ENCODE measurements at regions not wholly inside any gene's neighbourhood (a gene's known extent, or its start where the extent isn't known, plus 50 kb on each side); places are given as distances from the start of the nearest gene placed in this dataset.

GRCh38 chr14:36047912-36048311, 128.6 kb downstream of the PTCSC3 start:
- TF ChIP-seq CTCF (IDR thresholded peaks at IDR 0.05; ENCODE audit: low read depth, low read length) (no peak), EZH2phosphoT487 (IDR thresholded peaks at IDR 0.05; ENCODE audit: low read depth) (no peak)
- Histone ChIP-seq H4K20me1 (ENCODE audit: insufficient read depth, low read length) (no peaks in the 10 kb centered on the region), H3K4me3 (ENCODE audit: low read length) (no peak overlapping the region), H3K9ac (ENCODE audit: low read length) (no peak overlapping the region), H3K9me3 (ENCODE audit: insufficient read depth, low read length) (no peaks in the 10 kb centered on the region), H3K4me2 (ENCODE audit: low read length) (no peak overlapping the region), H3K4me1 (ENCODE audit: low read length) (no peaks in the 10 kb centered on the region), H3K79me2 (ENCODE audit: low read length) (no peaks in the 10 kb centered on the region), H3K27ac (ENCODE audit: low read length) (no peak overlapping the region), H2AFZ (ENCODE audit: low read depth, low read length) (no peak overlapping the region), H3K36me3 (replicated peaks; ENCODE audit: low read depth, low read length) (no peaks in the 10 kb centered on the region), H3K27me3 (ENCODE audit: low read depth, low read length) (peaks cover 3% of the 10 kb centered on the region; the same call in 1 of the 2 replicates)

DNA sequence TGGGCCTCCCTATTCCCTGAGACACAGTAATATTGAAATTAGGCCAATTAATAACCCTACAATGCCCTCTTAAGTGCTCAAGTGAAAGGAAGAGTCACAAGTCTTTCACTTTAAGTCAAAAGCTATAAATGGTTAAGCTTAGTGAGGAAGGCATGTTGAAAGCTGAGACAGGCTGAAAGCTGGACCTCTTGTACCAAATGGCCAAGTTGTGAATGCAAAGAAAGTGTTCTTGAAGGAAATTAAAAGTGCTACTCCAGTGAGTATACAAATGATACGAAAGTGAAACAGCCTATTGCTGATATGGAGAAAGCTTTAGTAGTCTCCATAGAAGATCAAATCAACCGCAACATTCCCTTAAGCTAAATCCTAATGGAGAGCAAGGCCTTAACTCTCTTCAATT, 140.8 kb downstream of the PTCSC3 start:
- Histone ChIP-seq H3K4me1 (ENCODE audit: low read length) (peaks cover 7% of the 10 kb centered on the region), H3K27me3 (ENCODE audit: low read depth, low read length) (no peaks in the 10 kb centered on the region), H3K27ac (ENCODE audit: low read length) (no peak overlapping the region), H3K9ac (ENCODE audit: low read length) (no peak overlapping the region), H3K36me3 (replicated peaks; ENCODE audit: low read depth, low read length) (no peaks in the 10 kb centered on the region), H3K9me3 (ENCODE audit: insufficient read depth, low read length) (no peaks in the 10 kb centered on the region), H2AFZ (ENCODE audit: low read depth, low read length) (no peak overlapping the region; the same call in 1 of the 2 replicates), H3K4me2 (ENCODE audit: low read length) (no peak overlapping the region), H3K4me3 (ENCODE audit: low read length) (no peak overlapping the region), H4K20me1 (ENCODE audit: insufficient read depth, low read length) (no peaks in the 10 kb centered on the region), H3K79me2 (ENCODE audit: low read length) (no peaks in the 10 kb centered on the region)
- no peak for TF ChIP-seq CTCF (IDR thresholded peaks at IDR 0.05; ENCODE audit: low read depth, low read length)
- TF ChIP-seq EZH2phosphoT487 (IDR thresholded peaks at IDR 0.05; ENCODE audit: low read depth): no peak

- no peak for TF ChIP-seq CTCF (IDR thresholded peaks at IDR 0.05; ENCODE audit: low read depth, low read length)
- H3K9me3 ChIP-seq (ENCODE audit: insufficient read depth, low read length): no peaks in the 10 kb centered on the region
- H3K79me2 ChIP-seq (ENCODE audit: low read length): no peaks in the 10 kb centered on the region
- H3K9ac ChIP-seq (ENCODE audit: low read length): no peak overlapping the region
- no peaks in the 10 kb centered on the region for H3K27me3 ChIP-seq (ENCODE audit: low read depth, low read length)
- no peak overlapping the region for H2AFZ ChIP-seq (ENCODE audit: low read depth, low read length)
- H3K4me2 ChIP-seq (ENCODE audit: low read length): no peak overlapping the region
- no peaks in the 10 kb centered on the region for H4K20me1 ChIP-seq (ENCODE audit: insufficient read depth, low read length)
- no peak overlapping the region for H3K27ac ChIP-seq (ENCODE audit: low read length)
- H3K36me3 ChIP-seq (replicated peaks; ENCODE audit: low read depth, low read length): no peaks in the 10 kb centered on the region
- no peak overlapping the region for H3K4me3 ChIP-seq (ENCODE audit: low read length)
- peaks cover 18% of the 10 kb centered on the region for H3K4me1 ChIP-seq (ENCODE audit: low read length)
Measured at GRCh38 chr14:36028665-36029064, 147.9 kb downstream of the PTCSC3 start.

GRCh38 chr14:36028218-36028617, 148.3 kb downstream of the PTCSC3 start:
- Histone ChIP-seq H3K4me1 (ENCODE audit: low read length) (peaks cover 22% of the 10 kb centered on the region), H3K27me3 (ENCODE audit: low read depth, low read length) (no peaks in the 10 kb centered on the region), H3K4me2 (ENCODE audit: low read length) (peak overlapping the region; percentile 40; the same call in 1 of the 2 replicates), H3K9ac (ENCODE audit: low read length) (no peak overlapping the region; the same call in 1 of the 2 replicates), H2AFZ (ENCODE audit: low read depth, low read length) (peak overlapping the region; percentile 75), H3K79me2 (ENCODE audit: low read length) (no peaks in the 10 kb centered on the region), H3K27ac (ENCODE audit: low read length) (0 out of 2 replicates have a peak overlapping the region, but pooled peaks have one; percentile 13), H3K4me3 (ENCODE audit: low read length) (no peak overlapping the region), H3K9me3 (ENCODE audit: insufficient read depth, low read length) (no peaks in the 10 kb centered on the region), H4K20me1 (ENCODE audit: insufficient read depth, low read length) (no peaks in the 10 kb centered on the region), H3K36me3 (replicated peaks; ENCODE audit: low read depth, low read length) (no peaks in the 10 kb centered on the region)
- TF ChIP-seq EZH2phosphoT487 (IDR thresholded peaks at IDR 0.05; ENCODE audit: low read depth) (no peak), CTCF (IDR thresholded peaks at IDR 0.05; ENCODE audit: low read depth, low read length) (peak; percentile 77)

Measured in OCI-LY3 (cell line).